ENCODE measurements at regions not wholly inside any gene's neighbourhood (a gene's known extent, or its start where the extent isn't known, plus 50 kb on each side); places are given as distances from the start of the nearest gene placed in this dataset.

- no peak for TF ChIP-seq EZH2 (IDR thresholded peaks at IDR 0.05; ENCODE audit: low read length, unreplicated experiment)
- TF ChIP-seq, protein P1, sequence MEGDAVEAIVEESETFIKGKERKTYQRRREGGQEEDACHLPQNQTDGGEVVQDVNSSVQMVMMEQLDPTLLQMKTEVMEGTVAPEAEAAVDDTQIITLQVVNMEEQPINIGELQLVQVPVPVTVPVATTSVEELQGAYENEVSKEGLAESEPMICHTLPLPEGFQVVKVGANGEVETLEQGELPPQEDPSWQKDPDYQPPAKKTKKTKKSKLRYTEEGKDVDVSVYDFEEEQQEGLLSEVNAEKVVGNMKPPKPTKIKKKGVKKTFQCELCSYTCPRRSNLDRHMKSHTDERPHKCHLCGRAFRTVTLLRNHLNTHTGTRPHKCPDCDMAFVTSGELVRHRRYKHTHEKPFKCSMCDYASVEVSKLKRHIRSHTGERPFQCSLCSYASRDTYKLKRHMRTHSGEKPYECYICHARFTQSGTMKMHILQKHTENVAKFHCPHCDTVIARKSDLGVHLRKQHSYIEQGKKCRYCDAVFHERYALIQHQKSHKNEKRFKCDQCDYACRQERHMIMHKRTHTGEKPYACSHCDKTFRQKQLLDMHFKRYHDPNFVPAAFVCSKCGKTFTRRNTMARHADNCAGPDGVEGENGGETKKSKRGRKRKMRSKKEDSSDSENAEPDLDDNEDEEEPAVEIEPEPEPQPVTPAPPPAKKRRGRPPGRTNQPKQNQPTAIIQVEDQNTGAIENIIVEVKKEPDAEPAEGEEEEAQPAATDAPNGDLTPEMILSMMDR (conservative IDR thresholded peaks at IDR 0.05; ENCODE audit: low read depth, low read length), result no peak
These were observed 244.2 kb upstream of the F9 start for GRCh38 chrX:139286342-139286741.
